SU-DHL-6 (cell line): ENCODE measurements at regions not wholly inside any gene's neighbourhood (a gene's known extent, or its start where the extent isn't known, plus 50 kb on each side); places are given as distances from the start of the nearest gene placed in this dataset.

ENCODE experiments used
- CTCF ChIP-seq: fragments of 200-600 bp; sonication (generic); IDR thresholded peaks from one replicate; pipeline ENCODE4 v1.5.1; 2017; ENCODE audit warnings: antibody characterized with exemption, mild to moderate bottlenecking, low read length, moderate library complexity; ENCODE audit not compliant: insufficient read depth, poor library complexity, severe bottlenecking
- EZH2phosphoT487 ChIP-seq: fragments of 200-600 bp; sonication (generic), shearing (Covaris generic); conservative IDR thresholded peaks from 2 replicates; pipeline ENCODE4 v1.6.1; 2018; ENCODE audit warnings: mild to moderate bottlenecking, antibody characterized with exemption, low read length, moderate library complexity, mixed read lengths

GRCh38 chr11:106482917-106483785, 405.7 kb downstream of the AASDHPPT start:
- TF ChIP-seq CTCF (no peak), EZH2phosphoT487 (no peak)
